GF-D8 (cell line): ENCODE measurements at regions not wholly inside any gene's neighbourhood (a gene's known extent, or its start where the extent isn't known, plus 50 kb on each side); places are given as distances from the start of the nearest gene placed in this dataset.

Experiments
- DNase-seq: peaks from one replicate; lab custom pipeline; 2025; lab: John Stamatoyannopoulos, UW

DNA sequence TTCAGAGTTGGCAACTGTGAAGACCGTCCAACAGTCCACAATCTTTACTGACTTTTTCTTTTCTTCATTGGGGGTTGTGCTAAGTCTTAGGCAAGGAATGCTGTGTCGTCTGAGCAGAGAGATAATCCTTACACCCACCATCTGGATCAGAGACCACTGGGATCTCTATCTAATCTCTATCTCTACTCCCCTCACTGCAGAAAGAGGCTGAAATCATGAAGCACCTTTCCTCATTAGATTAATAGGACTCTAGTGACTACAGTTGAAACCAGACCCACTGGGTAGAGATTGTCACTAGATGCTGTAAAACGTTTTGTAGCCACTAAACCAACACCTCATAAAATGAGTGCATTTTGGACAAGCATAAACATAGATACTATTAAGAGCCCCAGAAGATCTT is 387.4 kb upstream of the CELF2 start:
- DNase-seq = no peak

DNA sequence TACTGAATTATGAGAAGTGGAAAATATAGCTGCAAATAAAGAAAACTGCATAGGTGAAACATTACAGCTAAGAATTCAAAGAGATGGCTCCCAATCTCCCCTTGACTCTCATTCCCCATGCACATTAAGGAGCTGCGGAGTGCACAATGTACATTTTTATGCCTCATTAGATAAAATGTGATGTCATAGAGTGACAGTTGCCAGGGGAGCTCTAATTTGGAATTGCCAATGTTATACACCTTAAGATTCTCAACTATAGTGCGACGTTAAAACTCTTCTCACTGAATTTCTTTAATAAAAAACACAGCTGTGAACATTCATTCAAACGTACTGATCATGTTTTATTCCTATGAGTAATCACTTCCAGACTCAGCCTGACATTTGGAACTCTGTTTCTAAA is 386.9 kb upstream of the CELF2 start:
- no peak for DNase-seq

DNA sequence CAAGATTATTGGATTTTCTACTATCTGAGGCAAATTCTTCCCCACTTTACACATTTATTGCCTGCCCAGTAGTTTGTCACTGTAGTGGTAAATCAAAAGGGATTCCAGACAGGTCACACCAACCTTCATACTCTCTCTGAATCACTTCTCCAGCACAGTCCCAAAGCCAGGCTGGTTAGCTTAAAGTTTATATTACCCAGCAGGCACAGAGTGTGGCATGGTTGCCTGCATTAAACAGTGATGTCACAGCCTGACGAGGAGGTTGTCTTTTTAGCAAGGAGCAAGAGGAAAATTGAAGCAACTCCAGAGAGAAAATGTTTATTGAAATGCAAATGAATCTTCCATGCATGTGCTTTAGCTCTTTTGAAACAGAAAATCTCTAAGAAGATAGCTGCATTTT is 375.5 kb upstream of the CELF2 start:
- no peak for DNase-seq

- DNase-seq = no peak
These were observed 374.9 kb upstream of the CELF2 start for GRCh38 chr10:10642751-10643150.

DNA sequence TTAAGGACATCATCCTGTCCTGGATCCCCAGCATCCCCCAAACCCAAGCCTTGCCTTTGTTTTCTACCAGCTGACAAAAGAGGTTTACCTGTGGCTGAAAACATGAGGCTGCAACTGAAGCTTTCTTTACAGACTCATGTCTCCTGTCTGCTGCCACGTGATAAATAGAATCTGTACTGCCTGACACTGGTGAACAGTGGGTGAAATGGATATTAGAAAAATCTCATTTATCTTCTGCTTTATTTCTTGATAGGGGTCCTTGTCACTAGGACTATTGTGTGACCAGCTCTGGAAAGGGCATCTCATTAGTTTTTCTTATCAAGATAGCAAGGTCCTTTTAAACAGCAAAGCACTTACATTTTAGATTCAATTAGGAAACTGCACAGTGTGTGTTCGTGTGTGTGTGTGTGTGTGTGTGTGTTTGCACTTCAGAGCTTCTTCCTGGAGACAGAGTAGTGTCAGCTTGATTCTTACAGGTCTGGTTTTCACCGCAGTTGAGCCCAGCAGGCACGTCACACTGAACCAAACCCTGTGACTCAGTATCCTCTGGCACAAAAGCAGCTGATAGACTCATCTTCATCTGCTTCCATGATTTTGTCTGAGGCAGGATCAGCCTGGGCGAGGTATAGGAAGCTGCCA is 373.5 kb upstream of the CELF2 start:
- DNase-seq = no peak

DNA sequence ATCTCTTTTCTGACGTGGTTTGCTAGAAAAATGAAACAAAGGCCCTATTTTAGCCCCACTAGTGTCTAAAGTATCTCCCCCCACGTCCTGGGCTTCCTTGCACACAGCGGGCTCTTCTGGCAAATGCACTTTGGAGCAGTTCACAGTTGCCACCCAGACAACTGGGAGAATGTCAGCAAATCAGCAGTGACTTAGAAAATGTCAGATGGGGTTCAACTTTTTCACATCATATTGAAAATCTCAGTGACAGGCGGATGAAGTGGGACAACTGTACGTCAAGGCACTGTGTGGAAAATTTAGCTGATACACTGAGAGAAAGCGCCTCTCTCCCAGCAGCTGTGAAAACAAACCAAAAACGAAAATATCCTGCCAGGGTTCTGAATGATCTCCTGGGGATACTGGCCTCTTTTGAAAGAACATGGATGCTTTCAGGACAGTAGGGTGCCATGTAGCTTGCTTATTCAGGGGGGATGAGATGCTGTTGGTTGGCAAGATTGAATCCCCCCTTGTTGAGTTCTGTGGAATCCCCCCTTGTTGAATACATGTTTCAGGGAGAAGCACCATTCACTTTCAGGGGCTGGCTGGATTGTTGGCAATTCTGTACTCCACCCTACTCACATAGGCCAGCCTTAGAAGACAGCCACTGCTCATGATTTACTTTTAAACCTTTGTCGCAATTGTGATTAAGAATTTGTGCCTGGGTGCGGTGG is 372.8 kb upstream of the CELF2 start:
- DNase-seq = no peak

DNA sequence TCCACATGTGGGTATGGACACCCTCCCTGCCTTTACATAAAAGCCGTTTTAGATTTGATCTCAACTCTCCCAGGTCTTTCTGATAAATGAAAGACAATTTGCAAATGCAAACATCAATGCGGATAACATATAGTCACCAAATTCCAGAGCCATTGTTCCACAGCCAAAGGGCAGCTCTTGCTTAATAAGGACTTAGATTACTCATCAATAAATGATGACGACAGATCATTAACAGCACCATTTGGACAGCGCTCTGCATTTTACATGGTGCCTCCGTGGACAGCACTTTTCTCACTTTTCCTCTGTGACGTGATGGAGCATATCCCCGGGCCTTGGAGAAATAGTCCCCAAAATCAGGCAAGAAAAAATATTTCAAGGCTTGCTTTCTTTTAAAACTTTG is 370.3 kb upstream of the CELF2 start:
- DNase-seq = no peak

GRCh38 chr10:10657139-10657760 is 360.4 kb upstream of the CELF2 start:
- DNase-seq = no peak

DNA sequence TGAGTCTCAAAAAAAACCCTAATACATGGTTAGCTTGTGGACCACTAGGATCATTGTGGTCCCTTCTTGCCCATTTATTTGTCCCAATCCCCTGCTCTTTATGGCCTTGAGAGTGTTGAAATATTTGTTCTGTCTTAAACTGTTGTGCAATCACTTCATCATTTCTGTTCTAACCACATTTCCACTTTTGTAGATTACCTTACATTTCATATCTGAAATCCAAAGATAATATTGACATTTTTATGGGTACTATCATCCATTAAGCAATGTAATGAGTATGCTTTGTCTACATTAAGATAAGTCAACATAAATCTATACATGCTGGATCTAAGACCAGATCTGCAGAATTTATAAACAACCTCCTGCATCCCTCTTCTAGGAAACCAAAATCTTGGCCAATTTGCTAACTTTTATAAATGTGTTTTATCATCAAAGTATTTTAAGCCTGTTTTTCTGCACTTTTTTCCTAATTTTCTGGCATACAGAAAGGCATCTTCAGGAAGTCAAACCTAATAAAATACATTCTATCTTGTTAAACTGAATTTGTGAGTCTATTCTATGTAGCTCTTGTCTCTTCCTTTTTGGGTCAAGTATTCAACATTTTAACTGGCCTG is 359.4 kb upstream of the CELF2 start:
- DNase-seq = no peak

DNA sequence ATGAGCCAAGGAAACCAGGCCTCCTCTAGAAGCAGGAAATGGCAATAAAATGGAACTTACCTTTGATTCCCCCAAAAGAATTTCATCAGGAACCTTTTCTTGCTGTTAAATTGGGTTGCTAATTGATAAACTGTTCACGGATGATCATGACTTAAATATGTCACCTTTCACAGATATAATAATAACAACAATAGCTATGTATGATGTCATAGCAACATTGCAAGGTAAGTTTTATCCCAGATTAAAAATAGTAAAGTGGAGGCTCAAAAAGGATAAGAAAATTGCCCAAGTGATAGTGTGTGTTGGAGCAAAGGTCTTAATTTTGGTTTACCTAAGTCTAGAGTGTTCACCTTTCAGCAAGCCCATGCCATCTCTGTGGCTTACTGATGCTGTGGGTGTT is 357.6 kb upstream of the CELF2 start:
- no peak for DNase-seq

GRCh38 chr10:10661176-10661575 is 356.5 kb upstream of the CELF2 start:
- DNase-seq = no peak

DNA sequence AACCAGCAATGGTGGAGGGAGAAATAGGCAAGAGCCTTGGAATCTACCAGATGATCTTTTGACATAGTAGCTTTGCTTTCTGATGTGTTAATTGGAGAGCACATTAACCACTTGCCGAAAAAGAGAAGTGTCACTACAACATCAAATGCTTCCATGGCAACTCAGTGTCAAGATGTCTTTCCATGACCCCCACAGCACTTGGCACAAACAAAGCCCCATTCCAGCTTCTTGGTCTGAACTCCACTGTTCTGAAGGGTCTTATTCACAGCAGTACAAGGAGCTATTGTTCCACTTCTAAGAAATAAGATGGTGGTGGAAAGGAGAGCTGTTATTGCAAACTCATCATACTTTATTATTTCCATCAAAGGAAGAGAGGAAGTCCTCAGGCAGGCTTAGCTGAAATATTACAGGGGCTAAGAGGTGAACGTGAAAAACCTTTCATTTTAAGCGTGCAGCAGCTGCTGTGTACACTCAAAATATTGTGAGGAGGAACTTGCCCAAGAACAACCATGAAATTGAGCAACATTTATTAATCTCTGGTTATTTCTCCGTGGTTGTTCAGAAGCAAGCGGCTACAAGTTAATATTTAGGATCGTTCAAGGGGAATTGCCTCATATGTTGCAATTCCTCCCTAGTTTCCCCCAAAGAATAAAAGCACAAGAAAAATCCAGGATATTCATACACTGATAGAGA is 354.8 kb upstream of the CELF2 start:
- DNase-seq = no peak

DNA sequence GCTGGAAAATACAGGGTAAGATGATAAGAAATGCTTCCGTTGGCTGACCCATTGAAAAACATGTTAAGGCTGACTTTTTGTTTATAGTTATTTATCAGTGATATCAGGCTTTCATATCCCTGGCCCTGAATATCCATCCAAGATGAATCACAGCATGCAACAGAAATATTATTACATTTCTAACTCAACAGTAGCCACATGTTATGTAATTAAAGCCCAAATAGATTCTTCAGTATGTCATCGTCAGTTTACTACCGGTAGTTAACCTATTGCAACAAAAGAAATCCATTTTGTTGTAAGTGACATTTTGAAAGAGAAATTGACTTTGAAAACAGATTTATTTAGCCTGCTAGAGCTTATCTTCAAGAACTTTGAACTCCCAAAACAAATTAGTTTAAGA is 354.1 kb upstream of the CELF2 start:
- no peak for DNase-seq

DNA sequence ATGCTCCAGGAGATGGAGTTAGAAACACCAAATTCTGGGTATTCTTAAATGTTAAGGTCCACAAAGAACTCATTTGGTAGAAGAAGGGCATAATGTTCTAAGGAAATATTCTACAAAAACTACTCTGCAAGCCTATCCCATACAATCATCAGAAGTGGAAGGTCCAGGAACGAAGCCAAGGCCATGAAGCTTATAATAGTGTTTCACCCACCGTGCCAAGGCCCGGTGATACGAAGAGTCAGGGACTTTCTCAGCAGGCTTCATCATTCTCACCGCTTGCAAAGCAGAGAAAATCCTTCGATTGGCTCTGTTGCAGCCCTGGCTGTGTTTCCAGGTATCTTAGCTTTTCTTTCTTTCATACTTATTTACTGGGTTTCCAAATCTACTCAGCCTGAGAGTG is 351.9 kb upstream of the CELF2 start:
- no peak for DNase-seq

GRCh38 chr10:10667466-10667865 is 350.2 kb upstream of the CELF2 start:
- DNase-seq = no peak

- no peak for DNase-seq
These were observed 340.7 kb upstream of the CELF2 start for GRCh38 chr10:10676972-10677371.

GRCh38 chr10:10677479-10677878 is 340.2 kb upstream of the CELF2 start:
- no peak for DNase-seq

DNA sequence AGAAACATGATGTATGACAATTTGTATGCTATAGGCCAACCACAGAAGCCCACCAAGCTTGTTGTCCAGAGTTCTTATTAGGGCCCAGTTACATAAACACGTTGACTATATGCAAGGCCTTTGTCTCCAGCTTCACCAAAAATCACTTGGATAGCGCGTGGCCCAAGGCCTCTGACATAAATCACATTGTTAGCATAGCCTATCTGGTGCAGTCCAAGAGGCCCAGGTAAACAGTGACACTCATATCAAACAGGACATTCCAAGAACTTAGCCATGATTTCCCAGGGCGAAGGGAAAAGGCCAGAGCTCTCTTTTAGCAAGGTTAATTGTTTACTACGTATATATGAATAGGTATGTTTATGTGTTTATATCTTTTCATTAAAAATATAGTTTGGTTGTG is 337.2 kb upstream of the CELF2 start:
- DNase-seq = no peak

GRCh38 chr10:10684972-10685371 is 332.7 kb upstream of the CELF2 start:
- DNase-seq = no peak

DNA sequence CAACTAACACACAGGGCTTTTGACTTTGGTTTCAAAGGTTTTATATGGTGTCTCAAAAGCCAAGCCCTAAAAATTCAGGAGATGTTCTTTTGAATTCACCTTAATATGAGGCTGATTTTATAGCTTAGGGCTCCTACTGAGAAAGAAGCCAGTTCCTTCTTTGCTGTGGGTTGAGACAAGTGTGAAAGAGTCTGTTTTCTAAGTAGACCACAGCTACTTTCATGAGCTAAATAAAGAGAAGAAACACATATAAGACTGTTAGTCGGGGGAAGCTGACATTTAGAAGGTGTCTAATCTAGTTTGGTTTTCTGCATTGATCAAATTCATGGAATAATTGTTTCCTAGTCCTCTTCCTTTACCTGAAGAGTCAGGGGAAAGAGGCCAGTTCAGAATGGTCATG is 332.1 kb upstream of the CELF2 start:
- DNase-seq = no peak

- no peak for DNase-seq
These were observed 329.9 kb upstream of the CELF2 start for GRCh38 chr10:10687751-10688150.

GRCh38 chr10:10699427-10699826 is 318.2 kb upstream of the CELF2 start:
- no peak for DNase-seq
